T-helper 9 cell (primary cell): ENCODE measurements at regions not wholly inside any gene's neighbourhood (a gene's known extent, or its start where the extent isn't known, plus 50 kb on each side); places are given as distances from the start of the nearest gene placed in this dataset.
"Not testable (repeated sequence)": the region's sequence is repeated elsewhere in the genome, so short reads cannot be mapped to it uniquely, and the experiment has no call there.

ENCODE experiments used
- DNase-seq: peaks from one replicate; pipeline ENCODE4 v3.0.0-alpha.2; 2020

DNA sequence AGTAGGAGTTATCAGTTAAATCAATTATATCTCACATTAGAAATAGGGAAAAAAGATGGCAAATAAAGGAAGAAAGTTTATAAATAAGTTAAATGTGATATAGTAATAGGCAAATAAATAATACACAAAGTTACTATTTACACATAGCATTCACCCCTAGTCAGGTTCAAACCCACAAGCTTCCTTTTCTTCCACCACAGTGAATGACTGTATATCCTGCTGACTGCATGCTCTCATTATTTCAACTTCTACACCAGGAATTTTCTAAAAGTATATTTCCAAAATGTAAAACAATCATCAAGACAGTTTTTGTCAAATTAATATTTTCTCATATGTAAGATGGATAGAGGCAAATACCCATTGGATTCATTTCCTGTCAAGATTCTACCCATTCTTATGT is 548.6 kb upstream of the SLITRK5 start:
- DNase-seq: no peak

DNA sequence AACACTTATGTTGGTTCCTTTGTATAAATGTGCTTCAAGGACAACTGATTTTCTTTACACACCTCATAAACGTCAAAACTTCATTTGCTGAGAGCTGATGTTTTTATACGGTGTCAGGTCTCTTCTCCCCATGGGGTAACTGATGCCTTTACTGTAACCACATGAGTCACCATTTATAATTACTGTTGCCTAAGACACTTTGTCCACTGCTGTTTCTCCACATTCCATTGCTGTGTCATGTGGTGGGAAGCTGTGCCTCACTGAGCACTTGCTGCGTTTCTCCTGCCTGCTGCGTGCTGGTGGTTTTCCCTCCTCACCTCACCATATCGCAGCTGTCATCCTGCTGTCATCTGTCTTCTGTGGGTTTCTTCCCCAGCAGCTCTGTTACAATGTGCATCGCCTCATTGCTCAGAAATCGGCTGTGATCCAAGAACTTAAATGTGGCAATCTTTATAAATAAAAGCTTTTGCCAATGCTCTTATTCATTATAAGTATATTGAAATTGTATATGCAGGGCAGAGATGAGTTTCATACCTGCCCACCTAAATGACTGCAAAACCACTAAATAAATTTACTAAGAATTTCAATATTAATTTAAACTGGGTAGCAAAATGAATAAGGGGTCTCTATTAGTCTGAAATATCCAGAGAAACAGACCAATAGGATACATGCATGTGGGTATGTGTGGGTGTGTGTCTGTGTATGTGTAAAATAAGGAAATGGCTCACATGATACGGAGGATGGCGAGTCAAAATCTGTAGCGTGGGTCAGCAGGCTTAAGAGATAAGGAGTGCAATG is 547.0 kb upstream of the SLITRK5 start:
- no peak for DNase-seq

GRCh38 chr13:87124785-87125074 is 546.4 kb upstream of the SLITRK5 start:
- DNase-seq: no peak

DNA sequence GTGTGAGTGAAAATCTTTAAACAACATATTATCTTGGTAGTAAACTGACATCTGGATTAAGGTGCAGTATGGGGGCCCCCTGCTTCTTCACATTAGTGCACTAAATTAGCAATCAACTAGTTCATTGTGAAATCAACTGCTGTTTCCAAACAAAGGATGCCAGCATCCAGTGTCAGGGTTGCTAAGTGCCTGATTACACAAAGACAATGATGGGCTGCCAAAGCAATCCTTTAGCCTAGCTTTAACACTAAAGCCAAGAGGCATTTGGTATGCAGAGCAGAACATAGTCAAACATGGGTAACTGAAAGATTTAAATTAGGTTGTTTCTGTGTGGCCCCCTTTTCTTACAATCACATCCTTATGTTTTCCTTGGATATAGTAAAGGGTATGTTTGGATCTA is 543.1 kb upstream of the SLITRK5 start:
- no peak for DNase-seq

GRCh38 chr13:87128491-87128890 is 542.7 kb upstream of the SLITRK5 start:
- no peak for DNase-seq

DNA sequence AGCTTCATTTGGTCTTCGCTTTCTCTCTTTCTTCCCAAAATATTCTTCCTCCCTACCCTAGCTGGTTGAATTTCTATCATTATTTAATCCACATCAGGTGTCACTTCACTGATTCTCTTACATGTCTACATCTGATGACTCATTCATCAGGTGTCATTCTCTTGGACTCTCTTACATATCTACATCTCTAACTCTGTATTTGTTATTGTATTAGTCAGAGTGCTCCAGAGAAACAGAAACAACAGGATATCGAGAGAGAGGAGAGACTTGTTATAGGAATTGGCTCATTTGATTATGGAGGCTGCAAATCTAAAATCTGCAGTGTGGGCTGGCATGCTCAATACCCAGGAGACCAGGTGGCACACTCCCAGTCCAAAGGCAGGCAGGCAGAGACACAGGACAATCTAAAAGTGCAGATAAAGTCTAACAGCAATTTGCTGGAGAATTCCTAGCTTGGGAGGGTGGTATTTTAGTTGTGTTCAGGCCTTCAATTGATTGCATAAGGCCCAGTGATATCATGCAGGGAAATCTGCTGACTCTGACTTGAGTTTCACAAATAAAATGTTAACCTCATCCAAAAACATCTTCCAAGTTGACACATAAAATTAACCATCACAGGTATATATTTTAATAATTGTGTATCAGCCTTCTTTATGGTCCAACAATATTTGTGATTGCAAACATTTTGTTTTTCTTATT is 541.4 kb upstream of the SLITRK5 start:
- DNase-seq: no peak

DNA sequence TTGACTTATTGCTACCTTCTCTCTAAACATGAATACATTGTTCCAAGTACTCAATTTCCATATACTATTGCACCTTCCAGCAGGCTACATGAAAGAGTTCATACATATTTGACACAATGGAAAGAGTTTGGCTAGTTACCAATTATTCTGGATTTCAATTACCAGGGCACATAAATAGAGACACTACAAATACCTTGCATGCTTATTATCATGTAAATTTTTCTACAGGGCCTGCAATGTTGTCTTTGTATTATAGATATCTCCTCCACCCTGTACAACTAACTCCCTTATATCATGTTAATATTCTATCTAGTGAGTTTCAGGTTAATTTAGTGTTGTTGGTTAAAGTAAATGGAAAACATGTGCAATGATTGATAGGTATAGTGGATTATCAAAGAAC is 540.7 kb upstream of the SLITRK5 start:
- DNase-seq: no peak

DNA sequence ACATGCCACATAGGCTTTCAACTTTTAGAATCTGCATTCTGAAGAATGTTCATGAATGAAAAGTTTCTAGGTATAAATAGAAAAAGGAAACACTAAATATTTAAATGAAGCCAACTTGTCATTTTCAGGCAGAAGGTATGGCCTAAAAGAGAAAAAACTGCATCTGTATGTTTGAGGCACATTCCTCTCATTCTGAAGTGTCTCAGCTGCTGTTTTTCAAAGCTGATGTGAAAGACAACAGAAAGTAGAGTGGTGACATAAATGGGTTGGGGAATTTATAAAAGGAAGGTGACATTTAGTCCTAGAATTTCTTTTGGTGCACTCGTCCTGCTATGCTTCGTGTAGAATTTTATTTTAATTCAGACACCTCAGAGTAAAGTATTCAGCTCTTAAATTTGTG is 539.6 kb upstream of the SLITRK5 start:
- no peak for DNase-seq

DNA sequence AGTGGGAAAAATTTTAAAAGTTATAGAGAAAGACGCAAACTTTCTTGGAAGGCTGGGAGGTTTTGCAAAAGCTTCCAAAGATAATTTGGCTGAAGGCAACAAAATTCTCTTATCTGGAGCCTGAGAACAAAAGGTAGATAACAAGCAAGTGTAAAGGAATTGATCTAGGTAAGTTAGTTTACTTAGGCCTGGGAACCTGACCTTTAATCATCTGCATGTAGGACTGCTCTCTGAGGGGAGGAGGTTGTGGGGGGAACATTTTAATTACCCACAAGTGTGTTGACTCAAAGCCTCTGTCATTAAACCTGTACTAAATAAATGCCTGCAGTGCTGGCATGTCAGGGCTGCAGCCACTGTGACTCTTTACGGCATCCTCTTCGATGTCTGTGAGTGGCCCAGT is 532.3 kb upstream of the SLITRK5 start:
- DNase-seq: no peak

DNA sequence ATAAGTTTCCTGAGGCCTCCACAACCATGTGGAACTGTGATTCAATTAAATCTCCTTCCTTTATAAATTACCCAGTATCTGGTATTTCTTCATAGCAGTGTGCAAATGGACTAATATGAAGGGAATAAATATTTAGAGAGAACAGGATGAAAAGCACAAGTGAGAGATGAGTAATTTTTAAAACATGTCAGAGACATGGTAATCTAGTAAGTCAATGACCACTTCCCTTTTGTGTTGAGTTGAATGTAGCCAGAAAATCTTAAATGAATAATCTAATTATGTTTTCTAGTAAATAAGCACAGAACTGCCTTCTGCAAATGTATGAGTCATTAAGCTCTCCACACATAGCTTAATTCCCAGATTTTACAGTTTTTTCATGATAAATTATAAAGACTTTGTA is 524.1 kb upstream of the SLITRK5 start:
- no peak for DNase-seq

GRCh38 chr13:87153371-87153770 is 517.8 kb upstream of the SLITRK5 start:
- DNase-seq: no peak

DNA sequence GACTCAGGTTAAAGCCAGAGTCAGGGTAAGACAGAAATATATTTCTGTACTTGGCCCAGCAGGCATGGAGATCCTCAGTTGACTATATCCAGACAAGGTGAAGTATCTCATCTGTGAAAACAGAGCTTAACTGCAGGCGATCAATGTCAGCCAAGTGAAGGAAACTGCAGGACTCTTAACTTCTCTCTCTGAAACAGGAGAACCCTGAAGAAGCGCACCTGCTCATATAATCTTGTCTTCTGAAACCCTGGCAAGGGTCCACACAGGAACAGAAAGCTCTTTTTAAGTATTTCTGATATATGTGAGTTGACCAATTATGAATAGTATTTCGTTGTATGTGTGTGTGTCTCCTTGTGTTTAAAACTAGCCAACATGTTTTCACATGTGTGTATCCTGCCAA is 504.8 kb upstream of the SLITRK5 start:
- DNase-seq: no peak

- no peak for DNase-seq
These were observed 502.8 kb upstream of the SLITRK5 start for GRCh38 chr13:87168390-87168789.

- DNase-seq: no peak
These were observed 501.8 kb upstream of the SLITRK5 start for GRCh38 chr13:87169337-87169736.

GRCh38 chr13:87172166-87172835 is 498.9 kb upstream of the SLITRK5 start:
- no peak for DNase-seq

- not testable (repeated sequence) for DNase-seq
These were observed 486.0 kb upstream of the SLITRK5 start for GRCh38 chr13:87185138-87185537.

DNA sequence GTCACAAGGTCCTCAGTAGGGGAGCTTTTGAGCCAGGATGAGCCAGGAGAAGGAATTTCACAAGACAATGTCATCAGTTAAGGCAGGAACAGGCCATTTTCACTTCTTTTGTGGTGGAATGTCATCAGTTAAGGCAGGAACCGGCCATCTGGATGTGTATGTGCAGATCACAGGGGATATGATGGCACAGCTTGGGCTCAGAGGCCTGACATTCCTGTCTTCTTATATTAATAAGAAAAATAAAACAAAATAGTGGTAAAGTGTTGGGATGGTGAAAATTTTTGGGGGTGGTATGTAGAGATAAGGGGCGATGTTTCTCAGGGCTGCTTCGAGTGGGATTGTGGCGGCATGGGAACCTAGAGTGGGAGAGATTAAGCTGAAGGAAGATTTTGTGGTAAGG is 484.5 kb upstream of the SLITRK5 start:
- DNase-seq: not testable (repeated sequence)

GRCh38 chr13:87191485-87191884 is 479.7 kb upstream of the SLITRK5 start:
- DNase-seq: not testable (repeated sequence)

DNA sequence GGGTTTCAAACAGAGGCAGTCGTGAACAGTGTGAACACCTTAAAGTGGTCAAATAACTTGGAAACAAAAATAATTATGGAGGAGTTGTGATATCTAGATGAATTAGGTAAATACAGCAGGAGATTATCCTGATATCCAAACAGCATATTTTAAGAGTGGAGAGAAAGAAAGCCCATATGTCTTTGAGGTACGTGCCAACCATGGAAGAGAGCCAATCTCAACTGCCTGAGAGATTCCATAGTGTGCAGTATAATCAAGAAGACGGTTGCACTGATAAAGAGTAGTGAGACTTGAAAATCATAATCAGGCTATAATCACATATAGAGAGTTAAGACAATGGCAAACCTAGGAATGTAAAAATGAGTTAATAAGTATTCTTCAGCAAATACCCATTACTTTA is 472.8 kb upstream of the SLITRK5 start:
- DNase-seq: no peak

GRCh38 chr13:87206708-87207107 is 464.5 kb upstream of the SLITRK5 start:
- DNase-seq: no peak

GRCh38 chr13:87207280-87208003 is 463.7 kb upstream of the SLITRK5 start:
- DNase-seq: no peak

GRCh38 chr13:87208636-87209035 is 462.5 kb upstream of the SLITRK5 start:
- no peak for DNase-seq

- no peak for DNase-seq
These were observed 436.2 kb upstream of the SLITRK5 start for GRCh38 chr13:87234981-87235380.
